OCI-LY3 (cell line): ENCODE measurements at regions not wholly inside any gene's neighbourhood (a gene's known extent, or its start where the extent isn't known, plus 50 kb on each side); places are given as distances from the start of the nearest gene placed in this dataset.

ENCODE experiments used
- CTCF ChIP-seq: fragments of 200-600, 300-600 bp; sonication (generic); IDR thresholded peaks from 2 replicates; pipeline ENCODE4 v1.5.1; 2014; ENCODE audit warnings: antibody characterized with exemption, low read length, low read depth
- EZH2phosphoT487 ChIP-seq: fragments of 200-600 bp; shearing (Covaris generic); IDR thresholded peaks from 2 replicates; pipeline ENCODE4 v1.6.1; 2018; ENCODE audit warnings: antibody characterized with exemption, mixed run types, low read depth

DNA sequence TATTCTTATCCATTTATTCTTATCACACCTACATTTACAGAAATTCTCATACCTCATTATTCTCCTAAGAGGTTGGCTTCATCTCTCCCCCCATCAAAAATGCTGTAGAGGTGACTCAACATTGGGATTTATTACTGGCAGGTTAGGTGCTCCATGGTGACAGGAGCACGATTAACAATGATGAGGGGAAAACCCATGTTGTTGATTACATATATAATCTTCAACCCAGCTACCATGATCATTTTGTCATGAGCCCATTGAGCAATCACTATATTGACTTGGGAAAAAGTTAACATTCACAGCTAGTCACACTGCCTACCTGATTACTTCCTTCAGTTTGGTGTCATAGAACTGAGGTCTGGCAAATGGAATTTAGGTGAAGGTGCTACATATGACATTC lies 712.1 kb upstream of the CHRM3 start:
- TF ChIP-seq CTCF (no peak), EZH2phosphoT487 (no peak)
